ENCODE measurements at regions not wholly inside any gene's neighbourhood (a gene's known extent, or its start where the extent isn't known, plus 50 kb on each side); places are given as distances from the start of the nearest gene placed in this dataset.

DNA sequence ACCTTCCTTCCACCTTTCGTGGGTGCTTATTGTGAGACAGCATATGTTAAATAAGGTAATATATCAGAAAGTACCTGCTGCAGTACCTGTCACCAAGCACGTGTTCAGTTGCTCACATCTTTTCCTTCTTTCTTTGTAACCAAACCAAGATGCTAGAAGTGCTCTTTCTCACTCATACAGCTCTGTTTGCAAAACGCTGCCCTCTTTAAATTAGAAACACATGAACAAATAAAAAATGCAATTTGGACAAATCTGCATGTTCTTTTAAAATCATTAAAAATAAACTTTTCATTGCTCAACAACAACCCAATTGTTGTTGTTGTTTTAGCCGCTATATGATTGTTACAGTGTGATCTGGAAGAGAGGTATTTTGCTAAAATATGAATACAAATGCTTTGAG is 193.5 kb upstream of the ZBTB20 start:
- intact Hi-C loops (cut with DNase I, micrococcal nuclease) = no loop called here
- Mint-ChIP-seq H3K27ac (no peak overlapping the region), H3K27me3 (no peaks in the 10 kb centered on the region), H3K4me3 (no peak overlapping the region), H3K36me3 (ENCODE audit: low read depth) (no peaks in the 10 kb centered on the region), H3K4me1 (peaks cover 4% of the 10 kb centered on the region), H3K9me3 (ENCODE audit: low read depth) (no peaks in the 10 kb centered on the region)
- DNase-seq (no peak), ATAC-seq (no peak)
- CTCF ChIA-PET = no interaction called here
- POLR2A ChIA-PET = interaction anchor here (0.5 kb wide), 1 partner anchor 74 kb away, joined by 3 read pairs; no protein-coding TSS in a partner anchor

DNA sequence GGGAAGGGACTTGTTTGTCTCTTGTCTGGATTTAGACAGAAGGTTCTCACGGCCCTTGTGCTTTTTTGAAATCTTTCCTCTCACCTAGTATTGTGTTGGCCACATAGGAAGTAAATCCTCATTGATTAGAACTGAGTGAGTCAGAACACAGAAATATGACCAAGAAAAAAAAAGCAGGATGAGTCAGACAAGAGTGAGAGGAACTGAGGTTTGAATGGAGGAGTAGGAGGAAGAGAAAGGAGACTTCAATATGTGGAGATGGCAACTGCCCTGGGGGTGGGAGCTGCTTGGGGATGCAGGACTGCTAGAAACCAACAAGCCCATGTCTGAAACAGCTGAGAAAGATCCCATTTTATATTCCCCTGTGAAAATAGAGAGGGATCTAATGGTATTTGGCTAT is 194.1 kb upstream of the ZBTB20 start:
- ATAC-seq (peak; percentile 96), DNase-seq (peak; percentile 13)
- intact Hi-C loops (cut with DNase I, micrococcal nuclease) = no loop called here
- Mint-ChIP-seq H3K27me3 (no peaks in the 10 kb centered on the region), H3K36me3 (ENCODE audit: low read depth) (no peaks in the 10 kb centered on the region), H3K9me3 (ENCODE audit: low read depth) (no peaks in the 10 kb centered on the region), H3K4me1 (peaks cover 4% of the 10 kb centered on the region), H3K27ac (no peak overlapping the region), H3K4me3 (no peak overlapping the region)
- ChIA-PET POLR2A (interaction anchor here (0.6 kb wide), 1 partner anchor 461 kb away, joined by 3 read pairs; no protein-coding TSS in a partner anchor), CTCF (no interaction called here)

DNA sequence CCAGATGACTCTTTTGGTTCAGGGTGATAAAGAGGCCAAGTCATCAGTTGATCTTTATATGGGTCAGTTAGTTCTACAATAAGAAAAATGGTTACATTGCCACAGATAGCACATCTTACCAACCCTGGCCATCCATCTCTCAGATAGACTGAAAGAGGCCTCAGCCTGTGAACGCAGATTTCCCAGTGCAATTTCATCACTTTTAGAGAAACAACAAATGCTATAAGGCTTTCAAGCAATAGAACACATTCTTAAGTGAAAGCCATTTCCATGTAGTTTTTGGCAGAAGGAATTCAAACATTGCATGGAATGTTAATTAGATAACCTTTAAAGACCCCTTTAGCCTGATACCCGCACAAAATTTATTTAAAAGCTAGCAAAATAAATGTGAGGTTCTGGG is 200.6 kb upstream of the ZBTB20 start:
- POLR2A ChIA-PET = no interaction called here
- no peak overlapping the region for H3K27ac Mint-ChIP-seq

DNA sequence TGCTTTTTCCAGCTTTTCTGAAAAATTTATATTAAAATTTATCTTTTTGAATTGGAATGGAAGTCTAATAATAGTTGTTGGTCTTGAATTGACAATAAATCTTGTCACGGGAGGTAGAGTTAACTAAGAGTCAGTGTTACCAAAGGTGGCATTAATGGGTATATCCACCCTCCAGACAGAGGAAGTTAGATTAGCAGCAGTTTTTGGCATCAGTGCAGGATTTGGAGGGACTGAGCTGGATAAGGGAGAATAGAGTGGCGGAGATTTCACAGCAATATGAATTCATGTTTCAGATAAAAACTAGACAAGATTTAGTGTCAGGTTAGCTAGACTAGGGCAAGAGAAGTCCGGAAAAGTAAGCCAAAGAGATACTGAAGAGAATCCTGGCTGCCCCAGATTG is 201.3 kb upstream of the ZBTB20 start:
- ChIA-PET POLR2A (no interaction called here), CTCF (no interaction called here)
- no peaks in the 10 kb centered on the region for H3K36me3 Mint-ChIP-seq (ENCODE audit: low read depth)
- H3K27me3 Mint-ChIP-seq = no peaks in the 10 kb centered on the region
- H3K4me1 Mint-ChIP-seq = no peaks in the 10 kb centered on the region
- intact Hi-C loops (cut with DNase I, micrococcal nuclease) = no loop called here
- H3K4me3 Mint-ChIP-seq = no peak overlapping the region
- H3K9me3 Mint-ChIP-seq (ENCODE audit: low read depth) = no peaks in the 10 kb centered on the region
- DNase-seq (no peak), ATAC-seq (no peak)
- no peak overlapping the region for H3K27ac Mint-ChIP-seq

More for the DNA sequence above, 200.6 kb upstream of the ZBTB20 start:
- H3K27me3 Mint-ChIP-seq = no peaks in the 10 kb centered on the region
- H3K36me3 Mint-ChIP-seq (ENCODE audit: low read depth) = no peaks in the 10 kb centered on the region
- DNase-seq (no peak), ATAC-seq (no peak)
- intact Hi-C loops (cut with DNase I, micrococcal nuclease) = no loop called here
- CTCF ChIA-PET = no interaction called here
- no peak overlapping the region for H3K4me3 Mint-ChIP-seq
- no peaks in the 10 kb centered on the region for H3K9me3 Mint-ChIP-seq (ENCODE audit: low read depth)
- H3K4me1 Mint-ChIP-seq = no peaks in the 10 kb centered on the region

GRCh38 chr3:115348951-115349745 is 202.1 kb upstream of the ZBTB20 start:
- Mint-ChIP-seq H3K9me3 (ENCODE audit: low read depth) (no peaks in the 10 kb centered on the region), H3K27ac (no peak overlapping the region), H3K27me3 (no peaks in the 10 kb centered on the region), H3K36me3 (ENCODE audit: low read depth) (no peaks in the 10 kb centered on the region), H3K4me1 (no peaks in the 10 kb centered on the region), H3K4me3 (no peak overlapping the region)
- ATAC-seq (no peak), DNase-seq (no peak)
- ChIA-PET CTCF (interaction anchor here (1.8 kb wide), 1 partner anchor 12 kb away, joined by 4 read pairs; no protein-coding TSS in a partner anchor), POLR2A (no interaction called here)
- intact Hi-C loops (cut with DNase I, micrococcal nuclease) = no loop called here

- ChIA-PET POLR2A (no interaction called here), CTCF (interaction anchor here (0.6 to 1.8 kb wide), 2 partner anchors 10 to 57 kb away, joined by 3 to 4 read pairs; no protein-coding TSS in a partner anchor)
Measured at GRCh38 chr3:115350606-115351005, 203.5 kb upstream of the ZBTB20 start.

GRCh38 chr3:115351193-115351592 is 204.1 kb upstream of the ZBTB20 start:
- no peak for ATAC-seq
- Mint-ChIP-seq H3K9me3 (ENCODE audit: low read depth) (peaks cover 3% of the 10 kb centered on the region), H3K4me1 (no peaks in the 10 kb centered on the region), H3K27ac (no peak overlapping the region), H3K4me3 (no peak overlapping the region), H3K36me3 (ENCODE audit: low read depth) (no peaks in the 10 kb centered on the region), H3K27me3 (no peaks in the 10 kb centered on the region)
- CTCF ChIA-PET = interaction anchor here (1.8 kb wide), 1 partner anchor 10 kb away, joined by 4 read pairs; no protein-coding TSS in a partner anchor
- no peak for DNase-seq
- POLR2A ChIA-PET = no interaction called here
- intact Hi-C loops (cut with DNase I, micrococcal nuclease) = no loop called here

More at GRCh38 chr3:115350606-115351005, 203.5 kb upstream of the ZBTB20 start:
- Mint-ChIP-seq H3K4me1 (no peaks in the 10 kb centered on the region), H3K36me3 (ENCODE audit: low read depth) (no peaks in the 10 kb centered on the region), H3K27me3 (no peaks in the 10 kb centered on the region), H3K27ac (no peak overlapping the region), H3K4me3 (no peak overlapping the region), H3K9me3 (ENCODE audit: low read depth) (peaks cover 3% of the 10 kb centered on the region)
- no peak for ATAC-seq
- intact Hi-C loops (cut with DNase I, micrococcal nuclease) = no loop called here
- no peak for DNase-seq

- ChIA-PET POLR2A (no interaction called here), CTCF (no interaction called here)
- Mint-ChIP-seq H3K27me3 (no peaks in the 10 kb centered on the region), H3K27ac (no peak overlapping the region), H3K36me3 (ENCODE audit: low read depth) (no peaks in the 10 kb centered on the region), H3K4me3 (no peak overlapping the region), H3K9me3 (ENCODE audit: low read depth) (peaks cover 3% of the 10 kb centered on the region), H3K4me1 (peaks cover 2% of the 10 kb centered on the region)
- intact Hi-C loops (cut with DNase I, micrococcal nuclease) = no loop called here
- no peak for DNase-seq
- ATAC-seq = no peak
Measured at GRCh38 chr3:115354010-115354409, 206.9 kb upstream of the ZBTB20 start.

GRCh38 chr3:115357456-115357855 is 210.4 kb upstream of the ZBTB20 start:
- ATAC-seq (no peak), DNase-seq (no peak)
- H3K9me3 Mint-ChIP-seq (ENCODE audit: low read depth) = peaks cover 3% of the 10 kb centered on the region
- intact Hi-C loops (cut with DNase I, micrococcal nuclease) = no loop called here
- ChIA-PET POLR2A (no interaction called here), CTCF (interaction anchor here (1.0 kb wide), 1 partner anchor 20 kb away, joined by 3 read pairs; no protein-coding TSS in a partner anchor)
- no peak overlapping the region for H3K4me3 Mint-ChIP-seq
- H3K27me3 Mint-ChIP-seq = no peaks in the 10 kb centered on the region
- H3K36me3 Mint-ChIP-seq (ENCODE audit: low read depth) = no peaks in the 10 kb centered on the region
- H3K27ac Mint-ChIP-seq = no peak overlapping the region
- peaks cover 7% of the 10 kb centered on the region for H3K4me1 Mint-ChIP-seq

GRCh38 chr3:115359536-115359935 is 212.4 kb upstream of the ZBTB20 start:
- ChIA-PET CTCF (interaction anchor here (0.7 kb wide), 2 partner anchors 34 to 83 kb away, joined by 3 read pairs; no protein-coding TSS in a partner anchor), POLR2A (no interaction called here)
- H3K4me3 Mint-ChIP-seq = no peak overlapping the region
- ATAC-seq = peak; percentile 49
- intact Hi-C loops (cut with DNase I, micrococcal nuclease) = no loop called here
- DNase-seq = no peak
- H3K27me3 Mint-ChIP-seq = no peaks in the 10 kb centered on the region
- H3K4me1 Mint-ChIP-seq = peaks cover 7% of the 10 kb centered on the region
- H3K27ac Mint-ChIP-seq = no peak overlapping the region
- peaks cover 7% of the 10 kb centered on the region for H3K9me3 Mint-ChIP-seq (ENCODE audit: low read depth)
- H3K36me3 Mint-ChIP-seq (ENCODE audit: low read depth) = no peaks in the 10 kb centered on the region

GRCh38 chr3:115361806-115362205 is 214.7 kb upstream of the ZBTB20 start:
- H3K27ac Mint-ChIP-seq = no peak overlapping the region
- ChIA-PET POLR2A (no interaction called here), CTCF (no interaction called here)
- DNase-seq (no peak), ATAC-seq (no peak)
- H3K4me1 Mint-ChIP-seq = peaks cover 7% of the 10 kb centered on the region
- H3K27me3 Mint-ChIP-seq = no peaks in the 10 kb centered on the region
- H3K9me3 Mint-ChIP-seq (ENCODE audit: low read depth) = peaks cover 10% of the 10 kb centered on the region
- intact Hi-C loops (cut with DNase I, micrococcal nuclease) = no loop called here
- H3K36me3 Mint-ChIP-seq (ENCODE audit: low read depth) = no peaks in the 10 kb centered on the region
- H3K4me3 Mint-ChIP-seq = no peak overlapping the region

GRCh38 chr3:115363071-115363470 is 216.0 kb upstream of the ZBTB20 start:
- ChIA-PET CTCF (no interaction called here), POLR2A (no interaction called here)
- peaks cover 10% of the 10 kb centered on the region for H3K9me3 Mint-ChIP-seq (ENCODE audit: low read depth)
- H3K36me3 Mint-ChIP-seq (ENCODE audit: low read depth) = no peaks in the 10 kb centered on the region
- ATAC-seq = no peak
- no peak overlapping the region for H3K27ac Mint-ChIP-seq
- no peak overlapping the region for H3K4me3 Mint-ChIP-seq
- no peak for DNase-seq
- intact Hi-C loops (cut with DNase I, micrococcal nuclease) = no loop called here
- H3K27me3 Mint-ChIP-seq = no peaks in the 10 kb centered on the region
- peaks cover 7% of the 10 kb centered on the region for H3K4me1 Mint-ChIP-seq
